SU-DHL-6 (cell line): ENCODE measurements at regions not wholly inside any gene's neighbourhood (a gene's known extent, or its start where the extent isn't known, plus 50 kb on each side); places are given as distances from the start of the nearest gene placed in this dataset.
A peak's percentile ranks its signal among the peaks of the same experiment; 100 is the strongest.

Experiments
- H2AFZ ChIP-seq: fragments of 200-600 bp; sonication (generic); 2 replicates; pipeline ENCODE4 v1.6.1; 2014; ENCODE audit warnings: low read depth, mild to moderate bottlenecking, moderate library complexity, mixed read lengths, antibody characterized with exemption, low read length; ENCODE audit not compliant: severe bottlenecking
- H3F3A ChIP-seq: fragments of 200-600 bp; shearing (Covaris generic); 2 replicates; pipeline ENCODE4 v1.6.0; 2016; ENCODE audit warnings: antibody characterized with exemption, mild to moderate bottlenecking; ENCODE audit not compliant: insufficient read depth
- H3K27ac ChIP-seq: fragments of 200-600 bp; sonication (generic); 2 replicates; pipeline ENCODE4 v1.5.1; 2016; ENCODE audit warnings: low read depth, mild to moderate bottlenecking, low read length, moderate library complexity, mixed read lengths
- H3K27me3 ChIP-seq: fragments of 200-600 bp; sonication (generic), shearing (Covaris generic); 2 replicates; pipeline ENCODE4 v1.6.0; 2014; ENCODE audit warnings: mild to moderate bottlenecking, low read length
- H3K36me3 ChIP-seq: fragments of 200-600 bp; sonication (generic); 2 replicates; pipeline ENCODE4 v1.6.1; 2014; ENCODE audit warnings: mild to moderate bottlenecking, low read length, mixed read lengths
- H3K4me2 ChIP-seq: fragments of 300-600, 200-600 bp; shearing (Covaris generic), sonication (generic); 2 replicates; pipeline ENCODE4 v1.6.0; 2014; ENCODE audit warnings: low read length, low read depth, mild to moderate bottlenecking; ENCODE audit not compliant: poor library complexity, severe bottlenecking
- H3K4me3 ChIP-seq: fragments of 200-600 bp; sonication (generic); 2 replicates; pipeline ENCODE4 v1.5.1; 2014; ENCODE audit warnings: antibody characterized with exemption, low read length, mild to moderate bottlenecking, mixed read lengths; ENCODE audit not compliant: insufficient read depth, poor library complexity, severe bottlenecking
- H3K79me2 ChIP-seq: fragments of 200-600 bp; sonication (generic); 2 replicates; pipeline ENCODE4 v1.6.1; 2014; ENCODE audit warnings: mild to moderate bottlenecking, low read length, moderate library complexity; ENCODE audit not compliant: insufficient read depth
- H3K9ac ChIP-seq: fragments of 200-600 bp; sonication (generic); 2 replicates; pipeline ENCODE4 v1.7.0; 2014; ENCODE audit warnings: mild to moderate bottlenecking, low read length
- H3K9me2 ChIP-seq: fragments of 200-600 bp; sonication (generic); replicated peaks from 2 replicates; pipeline ENCODE4 v1.6.1; 2014; ENCODE audit warnings: low read length; ENCODE audit not compliant: insufficient read depth
- H3K9me3 ChIP-seq: fragments of 200-600 bp; sonication (generic); 2 replicates; pipeline ENCODE4 v1.6.1; 2014; ENCODE audit warnings: low read length, mixed read lengths; ENCODE audit not compliant: insufficient read depth
- H4K20me1 ChIP-seq: fragments of 200-600 bp; sonication (generic); 2 replicates; pipeline ENCODE4 v1.6.1; 2014; ENCODE audit warnings: low read depth, mild to moderate bottlenecking, antibody characterized with exemption, low read length, moderate library complexity, mixed read lengths
- EZH2phosphoT487 ChIP-seq: fragments of 200-600 bp; sonication (generic), shearing (Covaris generic); conservative IDR thresholded peaks from 2 replicates; pipeline ENCODE4 v1.6.1; 2018; ENCODE audit warnings: mild to moderate bottlenecking, antibody characterized with exemption, low read length, moderate library complexity, mixed read lengths
- TF ChIP-seq, protein P1 (sequence below): fragments of 200-600 bp; sonication (generic); IDR thresholded peaks from one replicate; pipeline ENCODE4 v1.5.1; 2017; ENCODE audit warnings: antibody characterized with exemption, mild to moderate bottlenecking, low read length, moderate library complexity; ENCODE audit not compliant: insufficient read depth, poor library complexity, severe bottlenecking

DNA sequence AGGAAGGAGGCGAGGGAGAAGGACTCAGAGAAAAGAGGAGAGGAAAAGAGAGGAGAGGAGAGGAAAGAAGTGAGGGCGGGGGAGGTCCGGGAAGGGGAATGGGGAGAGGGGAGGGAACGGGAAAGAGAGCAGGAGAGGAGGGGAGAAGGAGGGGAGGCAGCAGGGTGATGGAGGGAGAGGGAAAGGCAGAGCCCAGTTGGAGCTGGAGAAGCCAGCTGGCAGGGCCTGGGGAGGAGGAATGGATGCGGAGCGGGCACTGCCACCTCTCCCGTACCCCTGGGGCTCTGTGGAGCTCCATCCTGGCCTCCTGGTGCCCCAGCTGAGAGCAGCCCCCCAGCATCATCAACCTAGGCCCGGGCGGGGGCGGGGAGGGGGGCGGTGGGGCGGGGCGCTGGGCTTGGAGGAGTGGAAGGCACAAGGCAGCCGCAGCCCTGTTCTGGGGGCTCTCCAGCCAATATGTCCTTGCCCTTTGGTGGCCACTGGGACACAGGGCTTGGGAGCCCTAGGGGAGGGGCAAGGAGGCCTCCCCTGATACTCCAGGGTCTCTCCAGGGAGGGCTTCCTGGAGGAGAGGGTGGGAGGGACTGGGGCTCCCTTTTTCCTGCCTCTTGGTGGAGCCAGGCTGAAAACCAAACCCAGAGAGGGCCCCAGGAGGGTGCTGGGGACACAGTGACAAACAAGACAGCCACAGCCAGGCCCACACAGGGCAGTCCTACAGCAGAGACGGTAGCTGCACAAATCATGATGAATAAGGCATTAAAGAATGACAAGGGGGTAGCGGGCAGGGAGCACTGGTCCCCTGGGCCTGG lies 123.7 kb downstream of the C9orf50 start:
- H3K4me3 ChIP-seq = no peak overlapping the region
- H3K27ac ChIP-seq = no peak overlapping the region
- H3F3A ChIP-seq = no peaks in the 10 kb centered on the region
- no peaks in the 10 kb centered on the region for H3K79me2 ChIP-seq
- no peaks in the 10 kb centered on the region for H3K9me2 ChIP-seq
- no peaks in the 10 kb centered on the region for H3K9me3 ChIP-seq
- no peak overlapping the region for H2AFZ ChIP-seq
- H3K9ac ChIP-seq = no peak overlapping the region
- no peaks in the 10 kb centered on the region for H4K20me1 ChIP-seq
- H3K27me3 ChIP-seq = no peaks in the 10 kb centered on the region
- no peaks in the 10 kb centered on the region for H3K36me3 ChIP-seq
- no peak overlapping the region for H3K4me2 ChIP-seq
- TF ChIP-seq EZH2phosphoT487 = no peak
- TF ChIP-seq, protein P1, sequence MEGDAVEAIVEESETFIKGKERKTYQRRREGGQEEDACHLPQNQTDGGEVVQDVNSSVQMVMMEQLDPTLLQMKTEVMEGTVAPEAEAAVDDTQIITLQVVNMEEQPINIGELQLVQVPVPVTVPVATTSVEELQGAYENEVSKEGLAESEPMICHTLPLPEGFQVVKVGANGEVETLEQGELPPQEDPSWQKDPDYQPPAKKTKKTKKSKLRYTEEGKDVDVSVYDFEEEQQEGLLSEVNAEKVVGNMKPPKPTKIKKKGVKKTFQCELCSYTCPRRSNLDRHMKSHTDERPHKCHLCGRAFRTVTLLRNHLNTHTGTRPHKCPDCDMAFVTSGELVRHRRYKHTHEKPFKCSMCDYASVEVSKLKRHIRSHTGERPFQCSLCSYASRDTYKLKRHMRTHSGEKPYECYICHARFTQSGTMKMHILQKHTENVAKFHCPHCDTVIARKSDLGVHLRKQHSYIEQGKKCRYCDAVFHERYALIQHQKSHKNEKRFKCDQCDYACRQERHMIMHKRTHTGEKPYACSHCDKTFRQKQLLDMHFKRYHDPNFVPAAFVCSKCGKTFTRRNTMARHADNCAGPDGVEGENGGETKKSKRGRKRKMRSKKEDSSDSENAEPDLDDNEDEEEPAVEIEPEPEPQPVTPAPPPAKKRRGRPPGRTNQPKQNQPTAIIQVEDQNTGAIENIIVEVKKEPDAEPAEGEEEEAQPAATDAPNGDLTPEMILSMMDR = no peak

DNA sequence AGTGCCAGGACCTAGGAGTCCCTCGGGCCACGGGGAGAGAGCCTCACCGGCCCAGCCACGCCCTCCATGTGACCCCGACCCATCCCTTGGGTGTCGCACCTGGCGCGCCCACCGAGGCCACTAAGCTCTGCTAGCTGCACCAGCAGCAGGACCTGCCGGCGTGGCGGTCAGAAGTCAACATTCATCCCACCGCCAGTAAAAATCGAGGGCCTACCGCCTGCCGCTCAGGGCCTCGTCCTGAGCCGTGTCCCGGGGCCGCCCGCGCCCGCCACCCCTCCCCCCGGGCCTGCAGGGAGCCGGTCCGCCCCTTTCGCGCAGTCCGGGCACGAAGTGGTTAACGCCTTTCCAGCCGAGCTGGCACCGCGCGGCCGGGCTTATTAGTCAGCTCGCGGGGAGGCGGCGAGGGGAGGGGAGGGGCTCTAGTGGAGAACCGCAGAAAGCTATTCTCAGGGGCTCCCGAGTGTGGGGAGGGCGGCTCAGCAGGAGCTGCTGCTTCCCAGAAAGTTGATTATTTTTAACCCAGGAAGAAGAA lies 124.4 kb downstream of the C9orf50 start:
- no peak overlapping the region for H2AFZ ChIP-seq
- no peaks in the 10 kb centered on the region for H3K9me2 ChIP-seq
- H3K27me3 ChIP-seq = no peaks in the 10 kb centered on the region
- no peaks in the 10 kb centered on the region for H3K9me3 ChIP-seq
- H4K20me1 ChIP-seq = no peaks in the 10 kb centered on the region
- no peaks in the 10 kb centered on the region for H3K79me2 ChIP-seq
- no peak overlapping the region for H3K4me3 ChIP-seq
- no peak overlapping the region for H3K4me2 ChIP-seq
- H3K27ac ChIP-seq = no peak overlapping the region
- H3F3A ChIP-seq = no peaks in the 10 kb centered on the region
- H3K36me3 ChIP-seq = no peaks in the 10 kb centered on the region
- TF ChIP-seq EZH2phosphoT487 = peak; percentile 71; the same call in 1 of the 2 replicates
- TF ChIP-seq, protein P1 = no peak
- H3K9ac ChIP-seq = no peak overlapping the region

DNA sequence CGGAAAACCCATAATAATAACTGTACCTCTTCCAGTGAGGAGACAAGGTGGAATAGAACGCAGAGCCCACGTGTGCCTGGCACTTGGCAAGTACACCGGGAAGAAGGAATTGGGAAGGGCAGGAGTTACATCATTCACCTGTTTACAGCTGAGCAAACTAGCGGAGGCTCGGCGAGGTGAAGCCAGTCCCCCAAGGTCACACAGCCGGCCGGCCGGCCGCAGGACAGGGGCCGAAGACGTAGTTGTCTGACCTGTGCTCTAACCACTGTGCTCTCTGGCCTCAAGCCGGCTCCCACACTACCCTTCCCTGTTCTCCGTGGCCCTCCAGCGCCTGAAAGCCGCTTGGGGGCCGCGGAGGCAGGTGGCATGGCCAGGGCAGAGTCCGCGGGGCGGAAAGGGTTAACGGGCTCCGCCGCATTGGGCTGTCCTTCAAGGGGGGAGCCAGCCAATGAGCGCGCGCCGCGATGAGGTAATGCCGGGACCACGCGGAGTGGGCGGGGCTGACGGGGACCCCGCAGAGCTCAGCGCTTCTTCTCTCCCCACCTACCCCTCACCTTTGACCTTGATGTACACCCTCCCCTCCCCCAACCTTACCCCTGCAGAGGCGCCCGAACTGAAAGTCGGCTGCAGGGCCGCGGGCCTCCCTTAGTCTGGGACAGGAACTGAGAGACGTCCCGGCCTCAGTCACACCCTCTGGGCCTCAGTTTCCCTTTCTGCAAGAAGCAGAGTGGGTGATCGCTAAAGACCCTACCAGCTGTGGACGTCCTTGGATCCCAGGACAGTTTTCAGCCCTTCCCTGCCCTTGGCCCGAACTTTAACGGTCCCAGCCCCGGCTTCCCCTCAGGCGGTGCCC lies 125.1 kb downstream of the C9orf50 start:
- TF ChIP-seq, protein P1 = no peak
- TF ChIP-seq EZH2phosphoT487 = no peak
- no peak overlapping the region for H3K27ac ChIP-seq
- no peaks in the 10 kb centered on the region for H3K9me2 ChIP-seq
- H3K9ac ChIP-seq = no peak overlapping the region
- no peaks in the 10 kb centered on the region for H3F3A ChIP-seq
- H3K27me3 ChIP-seq = no peaks in the 10 kb centered on the region
- H3K79me2 ChIP-seq = no peaks in the 10 kb centered on the region
- no peak overlapping the region for H3K4me2 ChIP-seq
- H4K20me1 ChIP-seq = no peaks in the 10 kb centered on the region
- H3K9me3 ChIP-seq = no peaks in the 10 kb centered on the region
- H3K4me3 ChIP-seq = no peak overlapping the region
- H2AFZ ChIP-seq = no peak overlapping the region
- no peaks in the 10 kb centered on the region for H3K36me3 ChIP-seq
